H1 (cell line): ENCODE measurements at regions not wholly inside any gene's neighbourhood (a gene's known extent, or its start where the extent isn't known, plus 50 kb on each side); places are given as distances from the start of the nearest gene placed in this dataset.

ENCODE experiments used
- ASH2L ChIP-seq: fragments of 200-600, 300-600 bp; sonication (generic); IDR thresholded peaks from one replicate; pipeline ENCODE4 v1.7.1; 2017; ENCODE audit warnings: low read length
- BACH1 ChIP-seq: IDR thresholded peaks from 2 replicates; pipeline ENCODE4 v1.6.1; 2012; ENCODE audit warnings: low read length, improper control_type of control experiment
- CEBPB ChIP-seq: IDR thresholded peaks from 2 replicates; pipeline ENCODE4 v1.6.1; 2012; ENCODE audit warnings: low read depth, low read length
- CTCF ChIP-seq, 3 experiments: IDR thresholded peaks; 1 replicate in 2 of 3; 2 replicates in 1 of 3; pipeline versions ENCODE4 v1.5.1 to v1.6.1; 2011; ENCODE audit warnings: low read length in 3 of 3, mild to moderate bottlenecking in 3 of 3, inconsistent platforms in 2 of 3, low read depth in 1 of 3, moderate library complexity in 1 of 3; ENCODE audit not compliant: insufficient read depth in 1 of 3; ENCODE audit errors: control extremely low read depth in 1 of 3
- EP300 ChIP-seq, 2 experiments: IDR thresholded peaks; 1 replicate in 1 of 2; 2 replicates in 1 of 2; pipeline ENCODE4 v1.6.1; 2011 to 2012; ENCODE audit warnings: low read depth in 2 of 2, low read length in 2 of 2, mild to moderate bottlenecking in 2 of 2, borderline replicate concordance in 1 of 2, inconsistent platforms in 1 of 2, moderate library complexity in 1 of 2
- EZH2 ChIP-seq: fragments of 200-600 bp; sonication (generic); IDR thresholded peaks from 2 replicates; pipeline ENCODE4 v1.7.1; 2012; ENCODE audit warnings: low read depth, mild to moderate bottlenecking, moderate library complexity, low read length, inconsistent platforms; ENCODE audit not compliant: severe bottlenecking
- JUND ChIP-seq: IDR thresholded peaks from 2 replicates; pipeline ENCODE4 v1.6.1; 2011; ENCODE audit warnings: mild to moderate bottlenecking, improper control_type of control experiment, low read length
- NANOG ChIP-seq: IDR thresholded peaks from 2 replicates; pipeline ENCODE4 v1.6.1; 2011; ENCODE audit warnings: low read length, low read depth, mild to moderate bottlenecking, inconsistent platforms; ENCODE audit not compliant: insufficient read depth, poor library complexity, severe bottlenecking
- POLR2A ChIP-seq, 2 experiments: IDR thresholded peaks; 1 replicate in 1 of 2; 2 replicates in 1 of 2; pipeline ENCODE4 v1.6.1; 2011; ENCODE audit warnings: low read depth in 2 of 2, low read length in 2 of 2, mild to moderate bottlenecking in 2 of 2; ENCODE audit errors: control extremely low read depth in 1 of 2
- POLR2AphosphoS5 ChIP-seq: IDR thresholded peaks from 2 replicates; pipeline ENCODE4 v1.6.1; 2011; ENCODE audit warnings: low read depth, low read length
- RNF2 ChIP-seq: fragments of 200-900, 300-1000 bp; sonication (generic); IDR thresholded peaks from 2 replicates; pipeline ENCODE4 v1.7.1; 2016; ENCODE audit warnings: borderline replicate concordance, low read depth, mild to moderate bottlenecking, antibody characterized with exemption, low read length; ENCODE audit not compliant: poor library complexity, severe bottlenecking; ENCODE audit errors: missing control alignments
- USF2 ChIP-seq: IDR thresholded peaks from 2 replicates; pipeline ENCODE4 v1.6.1; 2011; ENCODE audit warnings: low read length, improper control_type of control experiment
- YY1 ChIP-seq: IDR thresholded peaks from 2 replicates; pipeline ENCODE4 v1.6.1; 2011; ENCODE audit warnings: low read depth, mild to moderate bottlenecking, low read length

- TF ChIP-seq USF2 (no peak), CTCF (IDR thresholded peaks at IDR 0.05; ENCODE audit: control extremely low read depth in 1 of 3, insufficient read depth in 1 of 3, low read depth in 1 of 3, low read length in 3 of 3) (no peak), POLR2AphosphoS5 (no peak), POLR2A (IDR thresholded peaks at IDR 0.05; ENCODE audit: control extremely low read depth in 1 of 2, low read depth in 2 of 2, low read length in 2 of 2) (no peak), YY1 (no peak), EZH2 (no peak), NANOG (no peak), EP300 (IDR thresholded peaks at IDR 0.05; ENCODE audit: borderline replicate concordance in 1 of 2, low read depth in 2 of 2, low read length in 2 of 2) (no peak), ASH2L (no peak), BACH1 (no peak), JUND (no peak), CEBPB (no peak), RNF2 (no peak)
Observed at GRCh38 chr1:68785328-68785727, 288.4 kb upstream of the DEPDC1 start.
